ENCODE measurements at regions not wholly inside any gene's neighbourhood (a gene's known extent, or its start where the extent isn't known, plus 50 kb on each side); places are given as distances from the start of the nearest gene placed in this dataset.
A peak's percentile ranks its signal among the peaks of the same experiment; 100 is the strongest.

DNA sequence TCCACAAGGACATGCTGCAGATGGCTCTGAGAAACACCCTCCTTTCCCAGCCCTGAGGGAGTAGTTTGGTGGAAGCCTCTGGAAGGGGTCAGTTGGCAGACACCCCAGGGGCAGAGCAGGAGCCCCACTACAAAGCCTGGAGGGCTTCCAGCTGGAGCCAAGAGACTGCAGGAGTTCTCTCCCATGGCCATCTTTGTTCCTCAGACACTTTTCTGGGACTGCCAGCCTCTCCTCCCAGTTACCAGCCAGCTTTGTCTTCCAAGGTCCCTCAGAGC is 91.0 kb upstream of the PJA1 start:
- Histone ChIP-seq H3K9me3 (replicated peaks) (no peaks in the 10 kb centered on the region), H3K36me3 (no peaks in the 10 kb centered on the region), H3K4me3 (no peak overlapping the region), H3K4me1 (no peaks in the 10 kb centered on the region), H3K27me3 (no peaks in the 10 kb centered on the region), H3K27ac (no peak overlapping the region)
- DNase-seq, result no peak

DNA sequence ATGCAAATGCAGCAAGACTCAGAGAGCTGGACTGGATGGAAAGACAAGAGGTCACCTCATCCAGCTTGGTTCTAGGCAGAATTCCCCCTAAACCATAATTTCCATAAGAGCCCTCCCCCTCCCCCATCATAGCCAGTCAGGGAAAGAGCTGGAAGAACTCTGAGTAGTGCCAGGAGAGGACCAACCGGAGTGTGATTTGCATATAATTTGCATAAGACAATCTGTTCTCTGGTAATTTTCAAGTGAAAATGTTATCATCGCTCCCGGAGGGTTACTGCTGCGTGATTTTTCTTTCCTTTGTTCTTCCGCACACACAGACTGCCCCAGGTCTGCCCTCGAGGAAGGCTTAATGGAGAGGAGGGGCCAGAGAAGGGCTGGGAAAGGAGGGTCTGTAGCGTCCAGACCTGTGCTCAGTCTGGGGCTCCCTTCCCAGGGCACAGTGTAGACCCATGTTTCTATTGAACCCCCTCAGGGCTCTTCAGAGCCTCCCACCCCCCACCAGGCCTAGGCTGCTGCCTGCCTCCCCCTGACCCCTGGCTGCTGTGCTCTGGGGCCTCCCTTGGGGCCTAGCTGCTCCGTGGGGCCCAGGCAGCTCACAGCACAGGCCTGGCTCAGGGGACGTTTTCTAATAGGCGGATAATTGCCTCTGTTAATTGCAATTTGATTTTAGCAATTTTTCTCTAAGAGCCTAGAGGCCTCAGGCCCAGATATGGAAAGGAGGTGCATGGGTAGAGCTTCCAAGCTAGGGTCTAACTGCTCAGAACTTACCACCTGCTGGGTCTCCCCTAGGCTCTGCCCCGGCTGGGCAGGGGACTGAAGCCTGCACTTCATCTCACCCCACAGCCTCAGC is 90.4 kb upstream of the PJA1 start:
- Histone ChIP-seq H3K27ac (no peak overlapping the region), H3K36me3 (no peaks in the 10 kb centered on the region), H3K4me3 (no peak overlapping the region), H3K27me3 (no peaks in the 10 kb centered on the region), H3K4me1 (no peaks in the 10 kb centered on the region), H3K9me3 (replicated peaks) (no peaks in the 10 kb centered on the region)
- no peak for DNase-seq

DNA sequence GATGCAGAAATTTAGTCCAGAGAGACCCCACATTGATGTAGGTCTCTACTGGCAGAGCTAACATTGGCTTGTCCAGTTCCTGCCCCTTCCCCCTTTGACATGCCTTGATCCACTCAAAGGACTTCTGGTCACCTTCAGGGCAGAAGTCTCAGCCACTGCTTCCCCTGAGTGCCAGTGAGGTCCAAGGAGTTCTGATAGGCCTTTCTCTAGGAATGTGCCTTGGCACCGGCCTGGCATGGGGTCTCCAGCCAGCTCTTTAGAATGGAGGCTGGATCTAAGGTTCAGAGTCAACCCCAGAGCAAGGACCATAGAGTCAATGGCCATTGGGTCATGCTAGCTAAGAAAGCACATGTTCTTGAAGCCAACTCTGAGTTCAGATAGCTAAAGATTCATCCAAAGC is 88.6 kb upstream of the PJA1 start:
- Histone ChIP-seq H3K9me3 (replicated peaks) (no peaks in the 10 kb centered on the region), H3K27ac (no peak overlapping the region), H3K4me3 (no peak overlapping the region), H3K4me1 (no peaks in the 10 kb centered on the region), H3K36me3 (no peaks in the 10 kb centered on the region), H3K27me3 (no peaks in the 10 kb centered on the region)
- DNase-seq, result no peak

DNA sequence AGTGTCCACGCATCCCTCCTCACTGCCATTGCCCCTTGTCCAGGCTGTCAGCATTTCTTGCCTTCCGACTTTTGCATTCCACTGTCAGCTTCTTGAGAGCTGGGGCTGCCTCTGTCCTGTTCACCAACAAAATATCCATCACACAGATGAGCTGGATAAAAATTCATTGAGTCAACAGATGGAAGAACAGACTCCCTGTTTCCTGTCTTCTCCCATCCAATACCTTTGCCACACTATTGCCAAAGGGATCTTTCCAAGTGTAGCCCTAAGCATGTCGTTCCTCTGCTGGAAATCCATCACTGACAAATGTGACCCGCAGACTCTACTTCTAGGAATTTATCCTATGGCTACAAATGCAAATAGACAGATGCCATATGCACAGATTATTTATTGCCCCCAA is 78.0 kb upstream of the PJA1 start:
- Histone ChIP-seq H3K9me3 (replicated peaks) (no peaks in the 10 kb centered on the region), H3K4me3 (no peak overlapping the region), H3K4me1 (peaks cover 6% of the 10 kb centered on the region), H3K36me3 (no peaks in the 10 kb centered on the region), H3K27ac (no peak overlapping the region), H3K27me3 (no peaks in the 10 kb centered on the region)
- DNase-seq, result no peak

DNA sequence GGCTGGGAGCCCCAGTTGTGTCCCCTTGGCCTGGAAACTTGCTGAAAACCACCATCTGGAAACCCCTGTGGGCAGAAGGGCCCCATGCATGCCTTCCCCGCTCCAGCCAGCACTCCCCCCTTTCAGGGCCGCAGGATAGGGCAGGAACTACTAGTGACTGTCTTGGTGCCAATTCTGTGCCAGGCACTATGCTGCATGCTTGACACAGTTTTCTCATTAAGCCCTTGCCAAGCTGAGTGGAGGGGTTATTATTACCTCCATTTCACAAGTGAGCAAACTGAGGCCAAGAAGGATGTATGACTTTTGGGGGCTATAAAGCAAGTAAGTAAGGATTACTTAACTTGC is 73.6 kb upstream of the PJA1 start:
- Histone ChIP-seq H3K4me3 (no peak overlapping the region), H3K27me3 (no peaks in the 10 kb centered on the region), H3K4me1 (peaks cover 16% of the 10 kb centered on the region), H3K36me3 (no peaks in the 10 kb centered on the region), H3K9me3 (replicated peaks) (no peaks in the 10 kb centered on the region), H3K27ac (peak overlapping the region; percentile 73)
- DNase-seq, result no peak

DNA sequence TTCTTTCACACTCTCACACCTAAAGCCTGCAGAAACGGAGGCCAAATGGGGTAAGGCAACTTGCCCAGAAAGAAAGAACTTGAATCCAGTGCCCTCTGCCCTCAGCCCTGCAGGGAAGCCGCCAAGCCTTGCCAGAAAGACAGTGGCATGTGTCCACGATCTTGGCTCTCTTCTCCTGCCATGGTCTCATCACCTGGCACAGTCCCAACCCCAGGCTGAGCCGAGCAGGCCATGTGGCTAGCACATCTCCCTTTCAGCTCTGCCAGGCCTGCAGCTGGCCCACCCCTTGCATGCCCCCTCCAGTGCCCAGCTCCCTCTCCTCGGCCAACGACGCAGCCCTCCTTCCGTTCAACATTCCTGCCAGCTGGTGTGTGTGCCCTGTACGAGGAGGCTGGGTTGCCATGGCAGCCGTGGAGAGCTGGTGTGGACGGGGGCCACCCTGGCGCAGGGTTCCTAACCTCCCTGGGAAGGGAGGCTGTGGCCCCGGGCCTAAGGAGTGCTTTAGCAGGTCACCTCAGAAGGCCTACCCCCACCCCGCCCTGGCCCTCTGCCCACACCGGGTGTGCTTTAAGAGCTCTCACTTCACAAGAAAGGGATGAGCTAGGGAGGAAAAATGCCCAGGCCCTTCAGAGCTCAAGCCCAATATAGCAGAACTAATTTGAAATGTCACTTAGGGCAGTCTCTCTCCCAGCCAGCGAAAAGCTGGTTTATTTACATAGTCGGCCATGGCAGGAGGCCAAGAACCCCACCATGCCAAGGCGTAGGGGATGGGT is 73.0 kb upstream of the PJA1 start:
- no peaks in the 10 kb centered on the region for H3K27me3 ChIP-seq
- no peaks in the 10 kb centered on the region for H3K9me3 ChIP-seq (replicated peaks)
- DNase-seq, result peak; percentile 78 to 81
- peaks cover 16% of the 10 kb centered on the region for H3K4me1 ChIP-seq
- H3K27ac ChIP-seq, result peak overlapping the region; percentile 73
- H3K4me3 ChIP-seq, result no peak overlapping the region
- no peaks in the 10 kb centered on the region for H3K36me3 ChIP-seq

DNA sequence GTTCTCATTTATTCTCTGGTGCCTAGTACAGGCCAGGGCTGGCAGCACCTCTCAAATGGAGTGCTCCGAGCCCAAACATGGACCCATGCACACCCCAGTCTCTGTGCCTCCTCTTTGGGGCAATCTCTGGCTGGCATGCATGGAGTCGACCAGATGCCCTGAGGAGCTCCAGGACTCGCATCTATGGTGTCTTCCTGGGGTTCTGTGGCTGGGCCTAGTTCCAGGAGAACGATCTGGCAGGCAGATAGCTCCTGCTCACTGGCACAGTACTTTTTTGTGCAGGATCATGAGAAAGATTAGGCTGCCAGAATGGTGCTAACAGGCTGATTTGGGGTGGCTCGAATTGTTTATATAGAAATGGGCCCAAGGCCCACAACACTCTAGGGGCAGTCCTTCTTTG is 72.0 kb upstream of the PJA1 start:
- H3K4me1 ChIP-seq, result peaks cover 16% of the 10 kb centered on the region
- H3K4me3 ChIP-seq, result no peak overlapping the region
- no peaks in the 10 kb centered on the region for H3K9me3 ChIP-seq (replicated peaks)
- no peak for DNase-seq
- 0 out of 2 replicates have a peak overlapping the region, but pooled peaks have one; percentile 73 for H3K27ac ChIP-seq
- no peaks in the 10 kb centered on the region for H3K36me3 ChIP-seq
- no peaks in the 10 kb centered on the region for H3K27me3 ChIP-seq

DNA sequence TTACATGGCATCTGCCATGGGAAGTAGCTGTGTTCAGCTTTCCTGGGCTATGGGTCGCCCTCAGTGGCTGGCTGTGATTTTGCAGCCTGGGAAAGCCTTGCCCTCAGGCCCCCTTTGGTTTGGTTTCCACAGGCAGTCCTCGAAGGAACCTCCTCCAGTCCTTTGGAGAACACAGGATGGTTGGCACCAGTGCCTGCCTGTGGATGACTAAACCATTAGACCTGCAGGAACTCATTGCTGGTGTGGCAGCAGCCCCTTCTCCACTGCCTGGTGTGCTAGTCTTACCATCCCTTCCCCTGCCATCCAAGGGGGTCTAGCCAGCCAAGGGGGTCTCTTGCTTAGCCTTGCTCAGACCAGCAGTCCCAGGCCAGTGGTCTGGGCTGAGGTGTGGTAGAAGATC is 71.4 kb upstream of the PJA1 start:
- no peak for DNase-seq

DNA sequence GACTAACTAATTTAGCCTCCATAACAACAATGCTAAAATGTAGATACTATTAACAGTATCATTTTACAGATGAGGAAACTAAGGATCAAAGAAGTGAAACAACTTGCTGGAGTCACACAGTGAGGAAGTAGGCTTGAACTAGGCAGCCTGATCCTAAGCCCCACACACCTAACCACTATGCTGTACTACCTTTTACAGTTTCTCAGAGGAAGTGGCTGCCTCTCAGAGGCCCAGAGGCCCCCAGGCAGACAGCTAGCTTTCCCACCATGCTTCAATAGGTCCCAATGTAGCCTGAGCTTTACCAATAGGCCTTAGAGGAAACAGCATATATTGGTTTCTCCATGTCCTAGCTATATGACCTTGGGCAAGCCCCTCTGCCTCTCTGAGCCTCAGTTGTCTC is 69.4 kb upstream of the PJA1 start:
- Histone ChIP-seq H3K27me3 (no peaks in the 10 kb centered on the region), H3K27ac (no peak overlapping the region), H3K4me1 (peaks cover 16% of the 10 kb centered on the region), H3K4me3 (no peak overlapping the region), H3K36me3 (no peaks in the 10 kb centered on the region), H3K9me3 (replicated peaks) (no peaks in the 10 kb centered on the region)
- no peak for DNase-seq

More for the DNA sequence above, 71.4 kb upstream of the PJA1 start:
- H3K36me3 ChIP-seq, result no peaks in the 10 kb centered on the region
- H3K4me1 ChIP-seq, result peaks cover 16% of the 10 kb centered on the region
- no peak overlapping the region for H3K4me3 ChIP-seq
- H3K27ac ChIP-seq, result no peak overlapping the region
- no peaks in the 10 kb centered on the region for H3K9me3 ChIP-seq (replicated peaks)
- no peaks in the 10 kb centered on the region for H3K27me3 ChIP-seq

DNA sequence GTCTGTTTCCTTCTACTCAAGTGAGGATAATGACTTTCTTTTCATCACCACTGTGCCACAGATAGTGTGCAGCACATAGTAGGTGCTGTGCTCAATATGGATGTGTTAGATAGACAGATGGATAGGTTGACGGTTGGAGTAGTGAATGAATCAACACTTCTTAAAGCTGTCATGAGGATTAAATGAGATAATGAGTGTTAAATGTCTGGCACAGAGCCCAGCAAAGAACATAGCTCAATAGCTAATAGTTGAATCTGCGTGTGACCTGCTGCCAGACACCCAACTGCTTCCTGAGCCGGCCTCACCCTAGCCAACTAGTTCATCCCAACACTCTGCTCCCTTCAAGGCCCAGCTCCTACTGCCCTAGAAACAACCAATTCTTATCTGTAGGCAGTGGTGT is 67.7 kb upstream of the PJA1 start:
- H3K36me3 ChIP-seq, result no peaks in the 10 kb centered on the region
- H3K4me3 ChIP-seq, result no peak overlapping the region
- no peaks in the 10 kb centered on the region for H3K9me3 ChIP-seq (replicated peaks)
- H3K4me1 ChIP-seq, result peaks cover 7% of the 10 kb centered on the region; the same call in 1 of the 2 replicates
- no peak overlapping the region for H3K27ac ChIP-seq
- H3K27me3 ChIP-seq, result no peaks in the 10 kb centered on the region
- DNase-seq, result no peak

DNA sequence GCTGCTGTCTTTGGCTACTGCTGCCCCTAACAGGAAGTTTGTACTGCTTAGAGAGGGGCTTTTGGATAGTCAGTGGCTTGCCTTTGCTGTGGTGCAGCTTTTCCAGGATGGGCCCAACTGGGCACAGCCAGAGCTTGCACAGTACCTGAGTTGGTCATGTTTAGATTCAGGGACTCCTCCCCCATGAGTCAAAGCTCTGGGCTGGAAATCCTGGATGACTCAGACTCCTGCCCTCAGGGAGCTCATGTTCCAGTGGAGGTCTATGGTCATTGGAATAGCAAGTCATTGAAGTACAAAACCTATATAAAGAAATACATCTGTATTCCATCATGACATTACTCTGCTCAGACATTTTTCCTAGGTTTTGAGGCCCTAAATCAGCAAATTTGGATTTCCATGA is 66.7 kb upstream of the PJA1 start:
- DNase-seq, result no peak
- no peaks in the 10 kb centered on the region for H3K36me3 ChIP-seq
- no peaks in the 10 kb centered on the region for H3K27me3 ChIP-seq
- H3K4me3 ChIP-seq, result no peak overlapping the region
- no peaks in the 10 kb centered on the region for H3K4me1 ChIP-seq
- no peak overlapping the region for H3K27ac ChIP-seq
- no peaks in the 10 kb centered on the region for H3K9me3 ChIP-seq (replicated peaks)

DNA sequence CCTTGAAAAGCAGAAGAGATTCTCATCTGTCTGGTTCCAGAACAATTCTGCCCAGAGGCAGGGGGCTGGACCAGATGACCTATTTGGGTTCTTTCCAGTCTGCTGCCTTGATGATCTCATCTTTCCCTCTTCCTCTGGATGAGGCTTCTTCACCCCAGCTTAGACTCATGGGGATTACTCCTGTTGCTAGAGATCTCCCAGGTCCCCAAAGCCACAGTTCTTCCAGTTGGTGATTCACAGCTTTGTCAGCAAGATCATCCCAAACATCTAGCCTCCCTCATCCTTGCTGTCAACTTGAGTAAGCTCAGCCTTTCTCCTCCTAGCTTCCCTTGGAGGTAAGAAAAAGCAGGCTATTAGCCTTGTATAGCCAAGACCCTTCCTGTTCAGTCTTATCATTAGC is 64.2 kb upstream of the PJA1 start:
- Histone ChIP-seq H3K9me3 (replicated peaks) (no peaks in the 10 kb centered on the region), H3K27me3 (no peaks in the 10 kb centered on the region), H3K4me3 (no peak overlapping the region), H3K36me3 (no peaks in the 10 kb centered on the region), H3K4me1 (no peaks in the 10 kb centered on the region), H3K27ac (no peak overlapping the region)
- no peak for DNase-seq

DNA sequence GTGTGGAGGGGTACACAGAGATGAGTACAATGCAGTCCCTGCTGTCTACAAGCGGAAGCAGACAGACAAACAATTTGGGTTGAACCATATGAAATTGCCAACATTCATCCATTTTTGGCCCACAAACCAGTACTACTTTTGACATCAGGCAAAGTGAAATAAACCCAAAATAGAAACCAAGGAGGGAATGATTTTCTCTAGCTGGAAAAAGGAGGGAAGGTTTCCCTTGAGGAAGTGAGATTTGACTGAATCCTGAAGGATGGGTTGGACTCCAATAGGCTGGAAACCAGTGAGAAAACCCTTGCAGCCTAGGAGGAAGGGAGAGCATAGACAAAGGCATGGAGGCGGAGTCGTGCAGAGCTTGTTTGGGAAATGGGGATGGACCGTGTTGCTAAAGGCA is 63.5 kb upstream of the PJA1 start:
- H3K9me3 ChIP-seq (replicated peaks), result no peaks in the 10 kb centered on the region
- DNase-seq, result no peak
- H3K27me3 ChIP-seq, result no peaks in the 10 kb centered on the region
- no peaks in the 10 kb centered on the region for H3K36me3 ChIP-seq
- no peaks in the 10 kb centered on the region for H3K4me1 ChIP-seq
- no peak overlapping the region for H3K27ac ChIP-seq
- no peak overlapping the region for H3K4me3 ChIP-seq

DNA sequence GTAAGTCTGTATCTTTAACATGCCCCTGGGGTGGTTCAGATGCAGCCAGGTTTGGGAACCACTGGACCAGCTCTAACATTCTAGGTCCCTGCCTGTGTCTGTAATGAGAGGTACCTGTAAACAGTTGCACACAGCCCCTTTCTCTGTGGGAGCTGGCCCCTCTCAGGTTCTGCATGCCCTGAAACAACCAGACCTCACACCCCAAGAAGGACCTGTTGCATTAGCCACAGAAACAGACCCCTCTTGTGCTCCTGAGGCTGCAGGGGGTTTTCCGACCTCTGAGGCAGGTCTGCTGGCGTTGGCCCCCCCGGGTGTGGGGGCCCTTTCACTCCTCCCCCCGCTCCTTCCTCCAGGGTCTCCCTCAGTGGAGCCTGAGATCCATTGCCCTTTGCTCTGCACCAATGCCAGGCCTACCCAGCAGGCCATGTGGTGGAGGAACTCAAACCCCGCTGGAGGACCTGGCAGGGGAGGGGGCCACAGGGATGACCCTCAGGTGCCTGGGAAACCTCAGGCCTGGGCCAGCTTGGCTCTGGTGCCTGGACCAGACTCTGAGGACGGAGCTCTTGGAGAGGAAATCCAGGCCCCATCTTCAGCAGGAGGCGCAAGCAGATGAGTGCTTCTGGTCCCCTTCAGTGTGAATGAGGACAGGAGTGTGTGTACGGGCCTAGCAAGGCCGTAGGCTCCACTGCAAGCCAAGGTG is 61.4 kb upstream of the PJA1 start:
- H3K27me3 ChIP-seq, result no peaks in the 10 kb centered on the region
- no peak overlapping the region for H3K27ac ChIP-seq
- no peaks in the 10 kb centered on the region for H3K4me1 ChIP-seq
- H3K36me3 ChIP-seq, result no peaks in the 10 kb centered on the region
- H3K9me3 ChIP-seq (replicated peaks), result no peaks in the 10 kb centered on the region
- no peak overlapping the region for H3K4me3 ChIP-seq
- DNase-seq, result no peak
